Lung (tissue), 11 donors: ENCODE measurements at regions not wholly inside any gene's neighbourhood (a gene's known extent, or its start where the extent isn't known, plus 50 kb on each side); places are given as distances from the start of the nearest gene placed in this dataset.

ENCODE experiments used
- ATAC-seq: fragments of 200-7000 bp; cut with Tn5 transposase; one replicate; pipeline ENCODE4 v1.9.1; 2020; ENCODE audit warnings: moderate number of reproducible peaks; ENCODE audit not compliant: insufficient read depth, low FRiP score
- DNase-seq, 3 donors: peaks; one replicate each; pipeline ENCODE4 v3.0.0-alpha.2; 2013 to 2017
- H3K27ac ChIP-seq, 2 donors: one replicate each; pipeline ENCODE4 v1.5.1; 2013; ENCODE audit warnings: mild to moderate bottlenecking in 2 of 2, moderate library complexity in 2 of 2, control low read depth in 1 of 2, inconsistent platforms in 1 of 2, low read depth in 1 of 2, low read length in 1 of 2
- H3K27me3 ChIP-seq, 3 donors: one replicate each; pipeline ENCODE4 v1.5.1; 2013; ENCODE audit warnings: low read length in 2 of 3; ENCODE audit not compliant: control insufficient read depth in 3 of 3, insufficient read depth in 3 of 3
- H3K36me3 ChIP-seq, 4 donors: one replicate each; pipeline ENCODE4 v1.5.1; 2013; ENCODE audit warnings: low read length in 4 of 4, mild to moderate bottlenecking in 1 of 4, moderate library complexity in 1 of 4; ENCODE audit not compliant: control insufficient read depth in 4 of 4, insufficient read depth in 4 of 4
- H3K4me1 ChIP-seq, 5 donors: one replicate each; pipeline ENCODE4 v1.5.1; 2013; ENCODE audit warnings: low read length in 5 of 5, mild to moderate bottlenecking in 2 of 5, moderate library complexity in 1 of 5; ENCODE audit not compliant: control insufficient read depth in 5 of 5, insufficient read depth in 5 of 5
- H3K4me3 ChIP-seq: one replicate; pipeline ENCODE4 v1.5.1; 2013; ENCODE audit warnings: mild to moderate bottlenecking, control low read depth, moderate library complexity
- H3K9ac ChIP-seq, 2 donors: one replicate each; pipeline ENCODE4 v1.5.1; 2013; ENCODE audit warnings: low read length in 2 of 2, control low read depth in 1 of 2; ENCODE audit not compliant: insufficient read depth in 1 of 2
- H3K9me3 ChIP-seq, 4 donors: one replicate each; pipeline ENCODE4 v1.5.1; 2013; ENCODE audit warnings: low read length in 3 of 4, mild to moderate bottlenecking in 1 of 4, moderate library complexity in 1 of 4; ENCODE audit not compliant: control insufficient read depth in 4 of 4, insufficient read depth in 3 of 4
- WGBS, 2 donors: extraction: QIAGEN DNeasy Blood & Tissue Kit; methylation state at CpG; one replicate each; pipeline ENCODE4 v1.1.7; 2013; 5-methylcytosine and 5-hydroxymethylcytosine counted together
- TF ChIP-seq, protein P1 (sequence below): IDR thresholded peaks from 2 replicates; pipeline ENCODE4 v1.5.1; 2012; ENCODE audit warnings: mild to moderate bottlenecking; ENCODE audit errors: control extremely low read depth, extremely low read depth
- donor health status: control.
- donor health status: control.
- donor health status: Bipolar disorder and iron deficiency.
- donor health status: healthy.
- donor health status: DM: yes; HTN: yes; CAD: no.

DNA sequence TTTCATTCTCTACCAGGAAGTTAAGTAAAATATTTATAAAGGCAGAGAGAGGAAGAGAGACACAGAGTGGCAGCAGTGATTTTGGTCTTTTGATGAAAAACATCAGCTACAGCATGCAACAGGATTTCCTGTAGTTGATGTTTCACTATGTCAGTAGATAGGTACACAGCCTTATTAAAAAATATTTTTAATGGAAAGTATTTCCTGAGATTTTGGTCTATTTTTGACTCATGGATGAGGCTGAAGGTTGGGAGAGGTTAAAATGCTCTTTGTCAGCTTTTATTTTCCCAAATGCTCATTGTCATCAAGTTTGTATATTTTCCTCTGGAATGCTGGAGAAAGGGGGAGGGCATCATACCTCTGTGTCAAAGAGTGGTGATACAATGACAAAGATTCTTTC is 1112.5 kb downstream of the CBLN2 start:
- Histone ChIP-seq H3K36me3 (no peaks in the 10 kb centered on the region), H3K27ac (no peak overlapping the region), H3K27me3 (no peaks in the 10 kb centered on the region), H3K4me1 (peaks cover 0 to 2% (median 0%) of the 10 kb centered on the region in 5 donors), H3K9me3 (no peaks in the 10 kb centered on the region), H3K4me3 (no peak overlapping the region), H3K9ac (no peak overlapping the region)
- TF ChIP-seq, protein P1, sequence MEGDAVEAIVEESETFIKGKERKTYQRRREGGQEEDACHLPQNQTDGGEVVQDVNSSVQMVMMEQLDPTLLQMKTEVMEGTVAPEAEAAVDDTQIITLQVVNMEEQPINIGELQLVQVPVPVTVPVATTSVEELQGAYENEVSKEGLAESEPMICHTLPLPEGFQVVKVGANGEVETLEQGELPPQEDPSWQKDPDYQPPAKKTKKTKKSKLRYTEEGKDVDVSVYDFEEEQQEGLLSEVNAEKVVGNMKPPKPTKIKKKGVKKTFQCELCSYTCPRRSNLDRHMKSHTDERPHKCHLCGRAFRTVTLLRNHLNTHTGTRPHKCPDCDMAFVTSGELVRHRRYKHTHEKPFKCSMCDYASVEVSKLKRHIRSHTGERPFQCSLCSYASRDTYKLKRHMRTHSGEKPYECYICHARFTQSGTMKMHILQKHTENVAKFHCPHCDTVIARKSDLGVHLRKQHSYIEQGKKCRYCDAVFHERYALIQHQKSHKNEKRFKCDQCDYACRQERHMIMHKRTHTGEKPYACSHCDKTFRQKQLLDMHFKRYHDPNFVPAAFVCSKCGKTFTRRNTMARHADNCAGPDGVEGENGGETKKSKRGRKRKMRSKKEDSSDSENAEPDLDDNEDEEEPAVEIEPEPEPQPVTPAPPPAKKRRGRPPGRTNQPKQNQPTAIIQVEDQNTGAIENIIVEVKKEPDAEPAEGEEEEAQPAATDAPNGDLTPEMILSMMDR = no peak
- ATAC-seq (no peak), DNase-seq (peak in 1 of 3 donors; percentile 11)

DNA sequence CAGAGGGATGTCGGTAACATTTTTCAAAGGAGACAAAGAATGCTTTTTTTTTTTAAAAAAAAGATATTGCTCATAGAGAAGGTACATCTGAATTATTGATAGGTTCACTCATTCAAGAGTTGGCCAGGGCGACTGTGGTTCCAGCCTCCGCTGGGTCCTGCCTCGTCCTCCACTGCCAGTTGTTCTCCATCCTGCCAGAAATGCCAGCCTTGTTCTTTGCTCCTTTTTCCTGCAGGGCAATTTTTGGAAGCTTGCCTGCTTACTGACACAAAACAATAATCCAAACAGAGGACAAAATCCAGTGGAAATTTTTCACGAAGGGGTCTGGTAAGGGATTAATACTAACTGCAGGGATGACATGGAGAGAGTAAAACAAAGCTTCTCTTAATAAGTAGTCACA is 1113.0 kb downstream of the CBLN2 start:
- ATAC-seq (no peak), DNase-seq (no peak)
- Histone ChIP-seq H3K4me1 (peaks cover 0 to 2% (median 0%) of the 10 kb centered on the region in 5 donors), H3K36me3 (no peaks in the 10 kb centered on the region), H3K4me3 (no peak overlapping the region), H3K27me3 (no peaks in the 10 kb centered on the region), H3K9ac (no peak overlapping the region), H3K9me3 (no peaks in the 10 kb centered on the region), H3K27ac (no peak overlapping the region)
- TF ChIP-seq, protein P1 = no peak
- WGBS, 2 donors = 58 to 71% methylated on average over 5 of the region's 5 CpGs

- Histone ChIP-seq H3K9me3 (no peaks in the 10 kb centered on the region), H3K27ac (no peak overlapping the region), H3K27me3 (no peaks in the 10 kb centered on the region), H3K4me1 (peaks cover 0 to 1% (median 0%) of the 10 kb centered on the region in 5 donors), H3K9ac (no peak overlapping the region), H3K4me3 (no peak overlapping the region), H3K36me3 (no peaks in the 10 kb centered on the region)
- TF ChIP-seq, protein P1 = no peak
- ATAC-seq (no peak), DNase-seq (no peak)
These were observed 1117.7 kb downstream of the CBLN2 start for GRCh38 chr18:71426441-71426840.

- no peak overlapping the region for H3K27ac ChIP-seq
- H3K4me3 ChIP-seq = no peak overlapping the region
- no peak overlapping the region for H3K9ac ChIP-seq
- TF ChIP-seq, protein P1 = no peak
- no peak for ATAC-seq
- no peaks in the 10 kb centered on the region for H3K4me1 ChIP-seq
- WGBS, 2 donors = 75 to 79% methylated on average over 8 of the region's 8 CpGs
- peaks cover 0 to 3% (median 0%) of the 10 kb centered on the region in 4 donors for H3K9me3 ChIP-seq
- no peak for DNase-seq
- H3K27me3 ChIP-seq = no peaks in the 10 kb centered on the region
- no peaks in the 10 kb centered on the region for H3K36me3 ChIP-seq
These were observed 1116.4 kb downstream of the SOCS6 start for GRCh38 chr18:71405169-71405809.
